T-helper 1 cell treated with Interleukin-12 subunit alpha and Interleukin-12 subunit beta and Interleukin-4 antibody, amounts not matched to agents 30 μg/mL and 1 μg/mL, for 36 hours (primary cell): ENCODE measurements at regions not wholly inside any gene's neighbourhood (a gene's known extent, or its start where the extent isn't known, plus 50 kb on each side); places are given as distances from the start of the nearest gene placed in this dataset.
"Not testable (repeated sequence)": the region's sequence is repeated elsewhere in the genome, so short reads cannot be mapped to it uniquely, and the experiment has no call there.

Source experiments
- H3K27ac Mint-ChIP-seq: one replicate; pipeline ENCODE4 v1.8.0; 2021; ENCODE audit warnings: mild to moderate bottlenecking, mixed read lengths
- H3K27me3 Mint-ChIP-seq: one replicate; pipeline ENCODE4 v1.8.0; 2021; ENCODE audit warnings: low read depth, mixed read lengths
- H3K36me3 Mint-ChIP-seq: one replicate; pipeline ENCODE4 v1.8.0; 2021; ENCODE audit warnings: low read depth, mixed read lengths
- H3K4me1 Mint-ChIP-seq: one replicate; pipeline ENCODE4 v1.8.0; 2021; ENCODE audit warnings: low read depth, mixed read lengths
- H3K4me3 Mint-ChIP-seq: one replicate; pipeline ENCODE4 v1.8.0; 2021; ENCODE audit warnings: mild to moderate bottlenecking, moderate library complexity, mixed read lengths
- H3K9me3 Mint-ChIP-seq: one replicate; pipeline ENCODE4 v1.8.0; 2021; ENCODE audit warnings: mixed read lengths

DNA sequence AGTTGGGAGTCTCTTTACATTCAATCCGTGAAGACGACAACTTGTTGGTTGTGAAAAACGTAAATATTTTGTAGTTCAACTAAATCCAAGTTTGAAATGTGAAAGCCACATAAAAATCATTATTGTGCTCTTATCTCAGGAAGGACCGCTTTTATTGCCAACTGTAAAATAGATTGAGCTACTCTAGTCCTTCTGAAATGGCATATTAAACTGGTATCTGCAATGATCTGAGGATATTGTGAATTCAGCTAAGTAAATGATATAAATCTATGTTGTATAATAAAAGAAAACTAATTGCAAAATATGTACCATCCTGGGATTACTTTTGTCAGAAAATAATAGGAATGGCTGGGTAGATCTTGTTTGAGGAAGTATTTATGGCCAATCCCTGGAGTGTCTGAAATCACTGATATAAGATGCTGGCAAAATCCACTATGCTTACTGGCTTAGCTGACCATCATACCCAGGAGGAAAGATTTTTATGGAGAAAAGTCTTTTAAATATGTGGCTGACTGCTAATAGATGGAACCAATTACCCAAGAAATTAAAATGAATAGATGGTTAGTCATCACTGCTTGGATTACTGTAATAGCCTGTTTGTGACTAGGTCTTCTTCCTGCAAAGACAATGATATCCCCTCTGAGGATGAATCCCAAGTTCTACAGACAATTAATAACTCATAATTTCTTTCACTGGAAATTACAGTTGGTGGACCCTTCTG is 191.8 kb downstream of the SEMA6D start:
- no peaks in the 10 kb centered on the region for H3K36me3 Mint-ChIP-seq
- peaks cover 4% of the 10 kb centered on the region for H3K9me3 Mint-ChIP-seq

DNA sequence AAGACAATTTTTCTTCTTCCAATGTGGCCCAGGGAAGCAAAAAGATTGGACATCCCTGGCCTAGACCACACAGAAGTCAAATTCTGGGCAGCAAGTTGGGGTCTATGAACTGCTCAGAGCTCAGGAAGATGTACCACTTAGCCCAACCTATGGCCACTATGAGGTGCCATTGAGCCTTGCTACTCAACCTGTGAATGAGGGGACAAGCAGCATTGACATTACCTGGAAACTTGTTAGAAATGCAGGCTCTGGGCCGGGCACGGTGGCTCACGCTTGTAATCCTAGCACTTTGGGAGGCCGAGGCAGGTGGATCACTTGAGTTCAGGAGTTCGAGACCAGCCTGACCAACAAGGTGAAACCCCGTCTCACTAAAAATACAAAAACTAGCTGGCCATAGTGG is 195.6 kb downstream of the SEMA6D start:
- H3K27ac Mint-ChIP-seq, H3K36me3 Mint-ChIP-seq, H3K27me3 Mint-ChIP-seq, H3K4me3 Mint-ChIP-seq, H3K4me1 Mint-ChIP-seq, H3K9me3 Mint-ChIP-seq: not testable (repeated sequence)

More for the DNA sequence above, 191.8 kb downstream of the SEMA6D start:
- H3K4me1 Mint-ChIP-seq, result no peaks in the 10 kb centered on the region
- no peaks in the 10 kb centered on the region for H3K27me3 Mint-ChIP-seq
- H3K4me3 Mint-ChIP-seq, result no peak overlapping the region
- no peak overlapping the region for H3K27ac Mint-ChIP-seq

DNA sequence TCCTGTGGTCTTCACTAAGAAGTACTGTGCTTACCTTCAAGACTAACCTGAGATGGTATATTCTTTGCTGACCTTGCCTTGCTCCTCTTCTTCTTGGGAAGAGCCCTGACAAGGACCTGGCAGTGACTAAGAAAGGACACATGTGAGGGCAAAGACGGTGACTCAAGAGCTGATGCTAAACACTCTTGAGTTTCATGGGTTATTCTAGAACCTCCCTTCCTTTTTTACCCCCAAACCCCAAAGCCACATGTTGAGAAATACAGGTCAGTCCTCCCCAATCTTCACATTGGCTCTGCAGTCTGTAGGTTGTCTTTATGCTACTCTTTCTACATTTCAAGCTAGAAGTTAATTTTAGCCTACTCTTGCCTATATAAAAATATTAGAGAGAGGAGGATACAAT is 200.6 kb downstream of the SEMA6D start:
- Mint-ChIP-seq H3K27me3 (no peaks in the 10 kb centered on the region), H3K9me3 (no peaks in the 10 kb centered on the region), H3K4me1 (no peaks in the 10 kb centered on the region), H3K4me3 (no peak overlapping the region), H3K36me3 (no peaks in the 10 kb centered on the region), H3K27ac (no peak overlapping the region)

DNA sequence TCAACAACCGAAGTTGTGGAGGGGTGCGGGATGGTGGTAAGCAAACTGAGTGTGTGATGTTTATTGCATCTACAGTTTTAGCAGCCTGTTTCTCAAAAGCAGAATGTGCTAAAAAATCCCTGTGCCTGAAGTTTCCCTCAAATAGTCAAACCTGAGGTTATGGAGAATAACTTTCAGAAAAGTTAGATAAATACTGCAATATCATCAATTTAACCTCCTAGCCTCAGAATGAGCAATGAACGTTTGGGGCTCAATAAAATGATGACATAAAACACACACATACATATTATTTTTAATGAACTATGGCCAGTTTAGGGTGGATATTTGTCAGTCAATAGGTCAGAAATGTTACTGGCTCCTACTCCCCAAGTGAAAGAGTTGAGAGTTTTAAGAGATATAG is 201.6 kb downstream of the SEMA6D start:
- H3K9me3 Mint-ChIP-seq, result no peaks in the 10 kb centered on the region
- H3K4me1 Mint-ChIP-seq, result no peaks in the 10 kb centered on the region
- no peak overlapping the region for H3K27ac Mint-ChIP-seq
- H3K36me3 Mint-ChIP-seq, result no peaks in the 10 kb centered on the region
- H3K4me3 Mint-ChIP-seq, result no peak overlapping the region
- H3K27me3 Mint-ChIP-seq, result no peaks in the 10 kb centered on the region

DNA sequence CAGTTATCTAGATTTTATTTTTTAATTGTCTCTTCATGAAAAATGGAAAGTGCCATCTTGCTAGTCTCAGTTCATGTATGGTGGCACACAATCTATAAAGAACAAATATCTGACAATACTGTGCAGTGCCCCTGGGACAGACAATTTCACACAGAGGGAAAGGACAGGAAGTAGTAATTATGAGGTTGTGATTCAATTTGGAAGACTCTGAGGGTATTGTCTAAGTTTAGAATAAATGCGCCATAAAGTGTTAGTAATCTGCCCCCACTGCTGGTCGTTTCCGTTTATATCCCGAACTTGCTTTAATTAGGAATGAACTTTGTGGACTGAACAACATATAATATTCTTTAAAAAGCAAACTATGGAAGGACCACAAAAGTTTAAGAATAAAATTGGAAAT is 196.4 kb upstream of the SLC24A5 start:
- no peak overlapping the region for H3K4me3 Mint-ChIP-seq
- no peak overlapping the region for H3K27ac Mint-ChIP-seq
- no peaks in the 10 kb centered on the region for H3K27me3 Mint-ChIP-seq
- no peaks in the 10 kb centered on the region for H3K36me3 Mint-ChIP-seq
- no peaks in the 10 kb centered on the region for H3K9me3 Mint-ChIP-seq
- H3K4me1 Mint-ChIP-seq, result no peaks in the 10 kb centered on the region

DNA sequence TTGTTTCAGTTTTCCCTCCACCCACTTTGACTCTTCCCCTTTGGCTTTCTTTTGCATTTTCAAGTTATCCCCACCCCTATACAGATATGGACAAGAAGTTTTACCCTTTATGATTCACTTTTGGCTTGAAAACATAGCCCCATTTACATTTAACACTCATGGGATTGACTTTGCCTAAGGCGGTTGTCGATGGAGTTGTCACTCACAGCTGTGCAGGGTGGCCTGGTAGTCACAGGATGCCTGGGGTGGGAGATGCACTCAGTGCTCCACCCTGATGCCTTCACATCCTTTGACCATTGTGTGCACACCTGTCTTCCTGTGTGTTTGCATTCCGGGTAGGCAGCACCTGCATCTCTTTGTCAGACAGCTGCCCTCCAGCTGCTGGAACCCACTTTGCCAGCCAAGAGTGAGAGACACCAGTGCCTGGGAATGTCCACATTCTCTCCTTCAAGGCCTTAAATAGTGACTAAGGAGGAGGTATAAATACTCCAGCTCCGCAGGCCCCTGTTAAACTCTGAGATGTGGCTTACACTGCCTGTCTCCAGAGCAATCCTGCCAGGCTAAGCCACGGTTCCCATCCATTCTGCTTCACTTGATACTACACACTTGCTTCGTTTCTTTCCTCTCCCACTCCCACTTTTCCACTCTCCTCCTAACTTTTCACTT is 191.5 kb upstream of the SLC24A5 start:
- H3K36me3 Mint-ChIP-seq, result no peaks in the 10 kb centered on the region
- H3K27ac Mint-ChIP-seq, result no peak overlapping the region
- H3K4me1 Mint-ChIP-seq, result no peaks in the 10 kb centered on the region
- no peak overlapping the region for H3K4me3 Mint-ChIP-seq
- no peaks in the 10 kb centered on the region for H3K9me3 Mint-ChIP-seq
- H3K27me3 Mint-ChIP-seq, result no peaks in the 10 kb centered on the region

DNA sequence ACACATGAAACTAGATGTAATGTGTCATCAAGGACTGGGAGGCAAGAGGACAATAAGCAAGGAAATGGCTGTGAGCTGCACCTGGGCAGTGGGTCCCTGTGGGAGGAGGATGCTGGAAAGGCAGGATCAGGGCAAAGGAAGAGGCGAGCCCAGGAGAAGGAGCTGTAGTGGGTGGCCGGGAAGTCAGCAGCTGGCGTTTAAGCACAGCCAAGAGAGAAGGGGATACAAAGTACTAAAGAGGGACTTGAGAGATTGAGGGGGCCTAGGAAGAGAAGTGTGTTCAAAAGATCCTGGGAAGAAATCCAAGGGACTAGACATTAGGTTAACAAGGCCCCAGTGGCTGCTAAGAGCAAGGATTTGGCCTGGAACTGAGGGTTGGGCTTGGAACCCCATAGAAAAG is 188.5 kb upstream of the SLC24A5 start:
- H3K36me3 Mint-ChIP-seq, result no peaks in the 10 kb centered on the region
- H3K4me3 Mint-ChIP-seq, result no peak overlapping the region
- H3K4me1 Mint-ChIP-seq, result no peaks in the 10 kb centered on the region
- no peak overlapping the region for H3K27ac Mint-ChIP-seq
- H3K27me3 Mint-ChIP-seq, result no peaks in the 10 kb centered on the region
- H3K9me3 Mint-ChIP-seq, result no peaks in the 10 kb centered on the region

DNA sequence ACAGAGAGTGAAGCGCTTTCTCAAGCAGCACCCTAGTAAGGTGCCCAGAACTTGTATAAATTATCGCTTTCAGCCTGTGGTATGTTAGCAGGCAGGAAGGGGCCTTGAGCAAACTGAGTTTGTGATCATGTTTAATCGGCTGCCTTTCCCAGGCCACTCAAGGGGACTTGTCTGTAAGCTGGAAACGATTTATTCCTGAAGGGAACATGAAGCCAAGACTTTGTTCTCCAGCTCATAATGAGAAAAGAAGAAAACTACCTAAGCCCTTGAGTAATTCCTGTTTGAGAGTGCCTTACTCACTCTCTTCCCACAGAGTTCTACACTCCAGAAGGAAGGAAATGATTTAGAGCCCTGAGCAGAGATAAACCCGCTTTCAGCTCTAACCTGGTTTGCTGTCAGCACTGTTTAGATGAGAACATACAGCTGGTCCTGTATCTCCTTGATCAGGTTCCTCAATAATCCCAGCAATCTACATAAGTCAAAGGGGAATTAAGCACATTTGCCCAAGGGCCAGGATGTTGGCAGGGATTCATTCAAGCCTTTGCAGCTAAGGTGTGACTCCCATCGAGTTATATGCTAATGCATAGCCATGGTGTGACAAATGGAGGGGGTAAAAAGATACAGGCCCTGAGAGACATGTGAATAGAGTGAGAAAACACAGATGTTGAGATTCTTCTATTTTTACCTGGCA is 187.7 kb upstream of the SLC24A5 start:
- no peak overlapping the region for H3K4me3 Mint-ChIP-seq
- H3K27ac Mint-ChIP-seq, result no peak overlapping the region
- no peaks in the 10 kb centered on the region for H3K9me3 Mint-ChIP-seq
- H3K4me1 Mint-ChIP-seq, result no peaks in the 10 kb centered on the region
- no peaks in the 10 kb centered on the region for H3K36me3 Mint-ChIP-seq
- no peaks in the 10 kb centered on the region for H3K27me3 Mint-ChIP-seq

DNA sequence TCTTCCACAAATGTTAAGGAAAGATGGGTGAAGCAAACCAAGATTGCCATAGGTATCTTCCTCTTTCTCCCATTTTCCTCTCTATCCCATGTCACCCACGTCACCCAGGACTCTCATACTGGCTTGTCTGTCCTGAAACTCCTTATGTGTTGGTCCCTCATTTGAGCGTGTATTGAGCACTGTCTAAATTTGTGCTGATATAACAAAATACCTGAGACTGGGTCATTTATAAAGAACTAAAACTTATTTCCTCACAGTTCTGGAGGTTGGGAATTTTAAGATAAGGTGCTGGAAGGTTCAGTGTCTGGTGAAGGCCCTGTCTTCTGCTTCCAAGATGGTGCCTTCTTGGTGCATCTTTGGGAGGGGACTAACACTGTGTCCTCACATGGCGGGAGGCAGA is 186.9 kb upstream of the SLC24A5 start:
- Mint-ChIP-seq H3K4me3 (no peak overlapping the region), H3K27ac (no peak overlapping the region)

DNA sequence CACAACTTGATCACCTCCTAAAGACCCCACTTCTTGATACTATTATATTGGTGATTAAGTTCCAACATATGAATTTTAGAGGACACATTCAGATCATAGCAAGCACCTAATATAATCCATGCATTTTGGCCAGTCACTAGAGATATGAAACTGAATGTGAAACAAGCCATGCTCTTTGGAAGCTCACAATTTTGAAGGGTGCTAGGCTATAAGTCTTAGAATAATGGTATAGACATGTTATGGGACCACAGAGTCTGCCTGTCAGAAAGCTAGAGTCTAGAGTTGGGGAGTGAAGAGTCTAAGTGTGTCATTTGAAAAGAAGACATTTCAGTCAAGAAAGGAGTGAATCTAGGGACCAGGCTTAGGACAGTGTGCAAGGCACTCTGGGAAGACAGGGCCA is 186.4 kb upstream of the SLC24A5 start:
- Mint-ChIP-seq H3K36me3 (no peaks in the 10 kb centered on the region), H3K27me3 (no peaks in the 10 kb centered on the region), H3K9me3 (no peaks in the 10 kb centered on the region), H3K4me3 (no peak overlapping the region), H3K27ac (no peak overlapping the region), H3K4me1 (no peaks in the 10 kb centered on the region)

More for the DNA sequence above, 186.9 kb upstream of the SLC24A5 start:
- Mint-ChIP-seq H3K4me1 (no peaks in the 10 kb centered on the region), H3K27me3 (no peaks in the 10 kb centered on the region), H3K36me3 (no peaks in the 10 kb centered on the region), H3K9me3 (no peaks in the 10 kb centered on the region)

DNA sequence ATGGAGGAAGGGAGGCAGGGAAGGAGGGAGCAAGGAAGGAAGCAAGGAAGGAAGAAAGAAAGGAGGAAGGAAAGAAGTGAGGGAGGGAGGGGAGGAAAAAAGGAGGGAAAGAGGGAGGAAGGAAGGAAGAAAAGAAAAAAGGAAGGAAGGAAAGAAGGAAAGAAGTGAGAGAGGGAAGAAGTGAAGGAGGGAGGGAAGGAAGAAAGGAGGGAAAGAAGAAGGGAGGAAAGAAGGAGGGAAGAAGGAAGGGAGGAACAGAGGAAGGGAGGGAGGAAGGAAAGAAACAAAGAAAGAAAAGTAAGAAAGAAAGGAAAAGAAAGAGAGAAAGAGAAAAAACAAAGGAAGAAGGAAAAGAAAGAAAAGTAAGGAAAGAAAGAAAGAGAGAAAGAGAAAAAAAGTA is 183.0 kb upstream of the SLC24A5 start:
- Mint-ChIP-seq H3K9me3 (no peaks in the 10 kb centered on the region), H3K36me3 (no peaks in the 10 kb centered on the region), H3K27me3 (no peaks in the 10 kb centered on the region), H3K4me3 (no peak overlapping the region), H3K27ac (no peak overlapping the region), H3K4me1 (no peaks in the 10 kb centered on the region)

DNA sequence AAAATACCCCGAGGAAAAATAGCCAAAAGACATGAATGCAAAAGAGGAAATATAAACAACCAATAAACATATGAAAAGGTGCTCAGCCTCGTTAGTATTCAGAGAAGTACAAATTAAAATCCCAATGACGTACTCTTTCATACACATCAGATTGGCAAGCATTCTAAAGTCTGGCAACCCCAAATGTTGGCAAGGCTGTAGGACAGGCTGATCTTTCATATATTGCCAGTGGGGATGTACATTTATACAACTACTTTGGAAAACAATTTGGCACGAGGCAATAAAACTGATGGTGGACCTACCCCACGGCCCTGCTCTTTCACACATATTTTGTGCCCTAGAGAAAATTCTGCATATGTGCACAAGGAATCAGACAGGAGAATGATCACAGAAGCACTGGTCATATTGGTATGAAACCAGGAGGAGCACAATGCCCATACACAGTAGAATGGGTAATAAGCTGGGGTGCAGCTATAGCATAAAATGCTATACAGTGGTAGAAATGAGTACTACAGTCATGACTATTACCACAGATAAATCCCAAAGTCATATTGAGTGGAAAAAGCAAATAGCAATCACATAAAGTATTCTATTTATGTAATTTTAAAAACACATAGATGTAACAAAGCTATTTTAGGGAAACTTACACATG is 176.0 kb upstream of the SLC24A5 start:
- H3K4me3 Mint-ChIP-seq, result no peak overlapping the region
- H3K36me3 Mint-ChIP-seq, result no peaks in the 10 kb centered on the region
- no peaks in the 10 kb centered on the region for H3K4me1 Mint-ChIP-seq
- H3K9me3 Mint-ChIP-seq, result no peaks in the 10 kb centered on the region
- H3K27me3 Mint-ChIP-seq, result no peaks in the 10 kb centered on the region
- H3K27ac Mint-ChIP-seq, result no peak overlapping the region

DNA sequence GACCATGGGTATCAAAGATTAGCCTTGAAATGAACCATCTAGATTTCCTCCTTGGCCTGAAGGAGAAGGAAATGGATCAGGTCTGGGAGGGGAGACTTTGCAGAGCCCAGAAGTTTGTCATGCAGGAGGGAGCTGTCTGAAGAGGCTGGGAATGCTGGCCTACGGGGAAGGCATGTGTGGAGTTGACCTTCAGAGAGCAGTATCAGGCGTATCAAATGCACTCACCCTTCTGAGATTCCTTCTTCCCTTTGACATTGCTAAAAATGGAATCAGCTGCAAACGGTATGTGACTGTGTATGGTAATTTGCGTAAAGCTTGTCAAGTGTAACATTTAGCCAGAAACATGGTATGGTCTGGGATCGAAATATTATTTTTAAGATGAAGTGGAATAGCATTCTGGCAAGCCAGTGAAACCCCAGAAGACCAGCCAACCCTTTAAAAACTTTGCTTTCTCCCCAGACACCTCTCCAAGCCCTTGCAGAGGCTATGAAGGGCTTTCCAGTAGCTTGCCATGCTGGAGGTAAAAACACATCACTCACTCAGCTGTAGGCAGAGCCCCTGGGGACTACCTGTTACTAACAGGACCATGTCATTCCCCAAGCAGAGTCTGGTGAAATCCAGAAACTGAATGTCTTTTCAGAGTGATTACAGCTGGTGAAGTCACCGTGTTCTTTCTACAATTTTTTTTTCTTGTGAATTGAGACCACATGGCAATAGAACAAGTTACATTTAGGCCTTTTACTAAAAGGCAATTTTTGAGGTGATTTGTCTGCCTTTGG is 174.7 kb upstream of the SLC24A5 start:
- no peaks in the 10 kb centered on the region for H3K9me3 Mint-ChIP-seq
- H3K27me3 Mint-ChIP-seq, result peaks cover 3% of the 10 kb centered on the region
- no peaks in the 10 kb centered on the region for H3K4me1 Mint-ChIP-seq
- no peak overlapping the region for H3K4me3 Mint-ChIP-seq
- H3K36me3 Mint-ChIP-seq, result no peaks in the 10 kb centered on the region
- no peak overlapping the region for H3K27ac Mint-ChIP-seq

DNA sequence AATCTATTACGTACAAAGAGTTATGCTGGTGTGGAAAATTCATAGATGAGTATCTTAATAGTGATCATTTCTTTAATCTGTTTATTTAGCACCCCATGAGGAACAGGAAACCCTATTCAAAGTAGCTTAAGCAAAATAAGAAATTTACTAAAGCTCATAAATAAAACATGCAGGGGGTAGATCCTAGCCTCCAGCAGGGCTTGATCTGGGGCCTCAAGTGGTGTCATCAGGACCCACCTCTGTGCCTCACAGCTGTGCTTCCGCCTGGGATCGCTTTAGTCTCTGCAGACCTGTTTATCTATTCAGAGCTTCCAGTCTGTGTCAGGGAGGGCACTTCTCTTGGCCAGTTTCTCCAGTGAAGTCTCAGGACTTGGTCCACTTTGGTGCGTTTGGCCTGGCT is 171.0 kb upstream of the SLC24A5 start:
- no peaks in the 10 kb centered on the region for H3K36me3 Mint-ChIP-seq
- H3K4me3 Mint-ChIP-seq, result no peak overlapping the region
- peaks cover 6% of the 10 kb centered on the region for H3K9me3 Mint-ChIP-seq
- no peak overlapping the region for H3K27ac Mint-ChIP-seq
- no peaks in the 10 kb centered on the region for H3K4me1 Mint-ChIP-seq
- H3K27me3 Mint-ChIP-seq, result peaks cover 16% of the 10 kb centered on the region
